A204.1 (cell line): ENCODE measurements at regions not wholly inside any gene's neighbourhood (a gene's known extent, or its start where the extent isn't known, plus 50 kb on each side); places are given as distances from the start of the nearest gene placed in this dataset.
"Not testable (repeated sequence)": the region's sequence is repeated elsewhere in the genome, so short reads cannot be mapped to it uniquely, and the experiment has no call there.

Experiments
- FAIRE-seq: peaks from 2 replicates; lab custom pipeline; 2012; peaks lifted over from hg19 to GRCh38; lab: Jason Lieb, UNC

- no peak for FAIRE-seq
Measured at GRCh38 chr12:76664731-76665130, 99.2 kb upstream of the ZDHHC17 start.

- no peak for FAIRE-seq
Measured at GRCh38 chr12:76666290-76666835, 97.6 kb upstream of the ZDHHC17 start.

- no peak for FAIRE-seq
Measured at GRCh38 chr12:76669981-76670380, 93.9 kb upstream of the ZDHHC17 start.

DNA sequence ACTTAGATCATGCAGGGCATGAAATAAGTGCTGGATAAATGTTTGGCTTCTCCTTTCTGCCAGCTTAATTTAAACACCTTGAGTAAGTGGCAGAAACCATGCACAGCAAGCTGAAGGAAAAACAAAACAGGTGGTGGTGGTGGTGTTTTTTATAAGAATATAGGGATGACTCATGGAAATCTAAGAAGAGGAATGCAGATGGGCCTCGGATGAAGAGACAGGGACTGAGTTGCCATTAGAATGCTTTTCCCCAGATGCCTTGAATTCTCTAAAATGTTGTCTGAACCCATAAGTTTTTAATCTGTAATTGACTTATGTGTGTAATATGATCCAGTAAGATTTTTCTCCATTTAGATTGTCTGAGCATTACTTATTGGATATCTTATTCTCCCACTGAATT lies 93.1 kb upstream of the ZDHHC17 start:
- FAIRE-seq: no peak

DNA sequence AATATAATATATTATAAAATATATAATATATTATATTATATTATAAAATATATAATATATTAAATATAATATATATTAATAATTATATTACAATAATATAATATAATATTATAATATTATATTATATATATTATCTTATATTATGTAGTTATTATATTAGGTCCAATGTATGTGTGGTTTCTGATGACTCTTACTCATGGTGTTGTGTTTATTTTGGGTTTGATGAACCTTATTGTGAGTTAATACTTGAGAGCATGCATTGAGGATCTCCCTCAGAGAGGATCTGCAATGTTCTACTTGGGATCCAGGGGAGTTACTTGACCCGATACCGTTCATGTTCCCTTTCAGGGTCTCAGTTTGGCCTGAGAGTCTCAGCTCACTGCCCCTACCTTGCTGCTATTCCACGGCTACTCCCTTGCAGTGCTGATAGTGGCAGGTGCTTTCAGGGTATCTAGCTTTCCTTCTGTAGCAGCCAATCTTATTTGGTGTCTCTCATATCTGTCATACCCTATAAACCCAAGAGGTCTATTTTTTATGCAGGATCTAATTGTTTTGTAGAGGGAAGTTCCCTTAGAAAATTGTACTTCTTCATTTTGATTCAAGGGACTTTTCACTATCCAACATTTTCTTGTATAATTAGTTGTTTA lies 89.1 kb upstream of the ZDHHC17 start:
- no peak for FAIRE-seq

GRCh38 chr12:76676261-76676660 lies 87.7 kb upstream of the ZDHHC17 start:
- not testable (repeated sequence) for FAIRE-seq

GRCh38 chr12:76678992-76679391 lies 84.9 kb upstream of the ZDHHC17 start:
- FAIRE-seq: no peak

DNA sequence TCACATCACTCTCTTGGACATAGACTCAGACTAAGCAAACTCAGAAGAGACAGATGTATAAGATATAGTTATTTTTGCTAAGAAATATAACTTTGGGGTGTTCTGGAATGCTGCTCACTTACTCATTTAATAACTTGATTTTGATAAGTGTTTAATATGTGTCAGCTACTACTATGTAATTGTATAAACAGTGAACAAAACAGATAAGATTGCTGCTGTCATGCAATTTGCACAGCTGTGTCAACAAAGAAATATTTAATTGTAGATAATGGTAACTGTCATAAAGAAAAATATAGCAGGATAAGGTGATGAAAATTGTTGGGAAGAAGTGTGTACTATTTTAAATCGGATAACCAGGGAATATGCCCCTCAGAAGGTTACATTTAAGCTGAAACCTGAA lies 84.1 kb upstream of the ZDHHC17 start:
- FAIRE-seq: no peak

- no peak for FAIRE-seq
Measured at GRCh38 chr12:76680940-76681339, 83.0 kb upstream of the ZDHHC17 start.

GRCh38 chr12:76685246-76685678 lies 78.7 kb upstream of the ZDHHC17 start:
- FAIRE-seq: no peak

DNA sequence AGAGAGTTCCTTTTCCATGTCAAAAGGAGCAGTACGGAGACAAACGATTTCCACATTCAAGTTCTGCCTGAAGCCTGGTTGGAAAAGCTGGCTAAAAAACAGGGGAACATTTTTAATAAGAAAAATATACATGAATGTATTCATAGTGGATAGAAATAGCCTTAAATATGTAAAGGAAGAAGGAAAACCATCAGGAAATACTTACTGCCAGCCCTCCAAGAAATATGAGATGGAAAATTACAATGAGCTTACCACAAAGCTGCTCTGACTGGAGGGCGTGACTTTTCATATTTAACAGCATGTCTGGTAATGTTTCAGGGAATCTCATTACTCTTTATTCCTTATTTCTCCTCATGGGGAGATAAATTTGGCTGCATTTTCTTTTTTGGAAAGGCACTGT lies 75.9 kb upstream of the ZDHHC17 start:
- FAIRE-seq: no peak

DNA sequence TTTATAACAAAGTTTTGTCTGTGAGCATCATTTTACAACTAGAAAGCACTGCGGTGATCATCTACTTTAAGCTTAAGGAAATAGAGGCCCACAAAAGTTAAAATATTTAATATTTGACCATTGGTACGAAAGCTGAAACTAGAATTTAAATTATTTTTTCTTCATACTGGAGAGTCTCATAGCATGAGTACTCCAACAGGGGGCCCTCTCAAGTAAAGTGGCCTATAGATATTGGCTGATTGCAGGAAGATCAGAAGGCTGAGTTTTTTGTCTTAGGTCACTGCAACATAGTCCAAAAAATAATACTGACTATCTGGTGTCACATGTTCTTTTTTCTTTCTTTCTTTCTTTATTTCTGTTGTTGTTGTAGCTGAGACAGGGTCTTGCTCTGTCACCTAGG lies 75.3 kb upstream of the ZDHHC17 start:
- FAIRE-seq: peak; percentile 41

DNA sequence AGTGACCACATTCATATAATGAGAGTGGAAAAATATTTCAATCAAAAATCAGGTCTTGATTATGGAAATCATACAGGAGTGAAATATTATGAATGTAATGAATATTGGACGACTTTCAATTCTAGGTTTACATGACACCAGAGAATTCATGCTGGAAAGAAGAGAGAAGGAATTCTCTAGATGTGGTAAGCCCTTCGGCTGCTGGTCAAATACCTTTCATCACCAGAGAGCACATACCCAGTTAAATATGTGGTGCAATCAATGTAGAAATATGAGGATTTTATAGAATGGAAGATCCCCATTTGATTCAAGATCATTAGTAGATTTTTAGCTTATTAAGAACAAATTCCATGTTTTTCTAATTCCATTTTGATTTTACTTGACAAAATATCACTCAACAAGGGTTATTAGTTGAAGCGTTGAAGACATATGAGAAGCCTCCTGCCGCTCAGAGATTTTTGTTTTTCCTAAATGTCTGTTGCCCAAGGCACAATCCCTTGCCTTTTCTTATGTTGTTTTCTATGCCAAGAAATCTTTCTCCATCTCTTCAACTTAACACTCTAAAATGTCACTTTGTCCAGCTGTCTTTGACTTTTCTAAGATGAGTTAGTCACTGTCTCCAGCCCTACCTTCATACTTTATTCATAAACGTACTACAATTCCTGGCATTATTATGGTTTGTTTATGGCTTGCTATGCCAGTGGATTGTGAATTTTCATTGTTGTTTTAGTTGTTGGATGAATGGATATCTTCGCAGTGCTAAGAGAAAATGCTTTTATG lies 72.8 kb upstream of the ZDHHC17 start:
- no peak for FAIRE-seq

DNA sequence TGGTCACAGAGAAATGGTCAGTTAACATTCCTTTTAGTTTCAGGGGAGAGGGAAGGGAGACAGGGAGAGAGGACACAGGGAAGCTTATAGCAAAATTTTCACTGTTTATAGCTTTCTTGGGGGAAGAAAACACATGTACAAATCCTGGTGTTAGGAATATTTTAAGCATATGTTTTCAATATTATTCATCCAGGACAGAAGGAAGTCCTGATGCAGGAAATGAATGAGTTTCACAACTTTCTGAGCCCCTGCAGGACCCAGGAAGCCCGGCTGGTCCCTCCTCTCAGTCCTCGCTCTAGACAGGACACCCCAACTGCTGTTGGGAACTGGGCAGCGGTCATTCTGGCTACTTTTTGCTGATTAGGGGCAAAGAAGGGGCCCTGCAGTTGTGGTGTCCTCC lies 71.1 kb upstream of the ZDHHC17 start:
- FAIRE-seq: no peak

DNA sequence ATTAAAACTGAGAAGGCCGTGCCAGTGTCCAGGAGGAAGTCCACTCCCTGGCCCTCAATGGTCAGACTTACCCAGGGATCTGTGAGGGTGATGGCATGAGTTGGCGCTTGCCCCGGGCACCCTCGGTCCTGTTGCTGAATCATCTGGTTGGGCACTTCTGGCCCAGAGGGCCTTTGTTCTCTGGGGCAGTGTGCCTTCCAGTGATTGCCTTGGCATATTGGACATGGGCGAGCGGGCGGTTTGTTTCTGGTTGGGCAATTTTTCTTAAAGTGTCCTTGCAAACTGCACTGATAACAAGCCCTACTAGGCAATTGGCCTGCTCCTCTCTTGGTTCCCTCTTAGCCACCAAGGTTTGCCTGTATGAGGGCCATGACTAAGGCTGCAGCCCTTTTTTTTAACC lies 69.5 kb upstream of the ZDHHC17 start:
- no peak for FAIRE-seq

DNA sequence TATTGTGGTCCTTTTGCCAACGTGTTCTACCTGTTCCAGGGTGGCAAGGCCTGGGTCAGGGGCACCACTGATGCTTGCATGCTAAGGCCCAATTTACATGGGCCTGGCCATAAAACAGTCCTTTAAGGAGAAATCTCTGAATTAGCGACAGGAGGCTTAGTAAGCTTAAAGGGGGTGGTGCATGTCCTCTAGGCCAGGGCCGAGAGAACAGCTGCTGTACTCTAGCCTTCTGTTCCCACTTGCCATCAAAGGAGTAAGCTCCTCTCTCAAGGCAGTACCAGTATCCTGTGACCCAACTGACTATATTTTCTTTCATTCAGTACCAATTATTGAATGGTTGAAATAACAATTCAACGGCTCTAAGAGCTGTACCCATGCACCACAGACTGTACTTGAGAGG lies 67.7 kb upstream of the ZDHHC17 start:
- FAIRE-seq: no peak

GRCh38 chr12:76697849-76698248 lies 66.1 kb upstream of the ZDHHC17 start:
- no peak for FAIRE-seq

GRCh38 chr12:76698316-76698715 lies 65.6 kb upstream of the ZDHHC17 start:
- no peak for FAIRE-seq

GRCh38 chr12:76698966-76699365 lies 64.9 kb upstream of the ZDHHC17 start:
- no peak for FAIRE-seq

DNA sequence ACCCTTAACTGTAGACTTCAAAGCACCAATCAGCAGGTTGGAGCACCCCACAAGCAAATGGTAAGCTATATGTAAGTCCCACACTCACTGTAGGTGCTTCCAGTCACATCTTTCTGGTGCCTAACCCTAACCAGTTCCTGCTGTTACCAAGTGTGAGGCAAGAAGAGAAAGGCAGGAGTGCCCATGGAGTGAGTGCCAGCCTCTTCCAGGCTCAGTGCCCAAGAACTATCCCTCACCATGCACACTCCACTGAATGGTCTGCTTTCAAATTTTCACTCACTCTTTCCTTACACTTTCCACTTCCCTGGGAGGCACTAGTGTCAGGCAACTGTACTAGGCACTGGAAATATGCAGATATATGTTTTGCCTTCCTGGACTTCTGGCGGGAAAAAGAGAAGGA lies 62.2 kb upstream of the ZDHHC17 start:
- no peak for FAIRE-seq

GRCh38 chr12:76702946-76703345 lies 61.0 kb upstream of the ZDHHC17 start:
- no peak for FAIRE-seq

GRCh38 chr12:76704693-76705092 lies 59.2 kb upstream of the ZDHHC17 start:
- no peak for FAIRE-seq

- FAIRE-seq: no peak
Measured at GRCh38 chr12:76706101-76706500, 57.8 kb upstream of the ZDHHC17 start.

- FAIRE-seq: no peak
Measured at GRCh38 chr12:76706761-76707160, 57.2 kb upstream of the ZDHHC17 start.
